ENCODE measurements at regions not wholly inside any gene's neighbourhood (a gene's known extent, or its start where the extent isn't known, plus 50 kb on each side); places are given as distances from the start of the nearest gene placed in this dataset.

DNA sequence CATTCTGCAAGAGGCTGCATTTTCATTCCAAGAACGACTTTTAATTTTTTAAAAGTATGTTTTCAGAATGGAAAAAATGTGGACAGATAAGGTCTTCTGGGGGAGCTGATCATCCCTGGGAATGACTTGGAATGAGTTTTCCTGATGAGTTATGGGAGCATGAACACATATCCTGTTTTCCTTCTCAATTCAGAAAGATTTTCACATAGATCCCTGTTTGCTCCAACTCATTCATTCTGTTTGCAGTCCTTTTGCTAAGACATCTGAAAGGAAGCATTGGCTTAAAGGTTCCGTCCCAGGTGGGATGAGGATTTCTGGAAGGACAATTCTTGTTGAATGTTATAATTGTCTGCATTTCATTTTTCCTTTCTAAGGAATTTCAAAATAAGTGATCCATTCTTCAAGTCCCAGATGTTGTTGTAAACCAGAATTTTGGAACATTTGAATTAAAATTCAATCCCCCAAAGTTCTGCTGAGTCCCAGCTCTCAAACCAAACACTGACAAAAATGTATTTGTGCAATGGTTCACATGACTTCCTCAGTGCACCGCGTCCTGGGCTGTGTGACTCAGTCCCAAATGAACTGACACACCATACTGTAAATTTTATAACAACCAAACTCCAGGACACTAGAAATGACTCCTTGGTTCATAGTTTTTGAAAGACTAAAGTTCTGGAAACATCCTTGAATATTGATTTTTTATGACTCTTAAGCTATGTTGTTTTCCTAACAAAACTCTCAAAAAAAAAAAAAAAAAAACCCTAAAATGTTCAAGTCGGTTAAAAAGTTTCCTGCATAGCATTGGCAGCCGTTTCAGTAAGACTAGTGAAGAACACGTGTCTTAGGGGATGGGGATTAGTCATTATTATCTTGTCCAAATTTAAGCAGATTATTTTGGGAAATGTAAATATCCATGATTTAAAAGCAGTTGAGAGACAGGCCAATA, 281.8 kb upstream of the TCF4 start:
- no peak for DNase-seq (ENCODE audit: low spot score)
- in situ Hi-C loops (cut with MboI; ENCODE audit: low pct_unique_long_range_greater_than_20kb, low sequenced_read_pairs, unreplicated experiment), result no loop called here
- TF ChIP-seq, protein P1, sequence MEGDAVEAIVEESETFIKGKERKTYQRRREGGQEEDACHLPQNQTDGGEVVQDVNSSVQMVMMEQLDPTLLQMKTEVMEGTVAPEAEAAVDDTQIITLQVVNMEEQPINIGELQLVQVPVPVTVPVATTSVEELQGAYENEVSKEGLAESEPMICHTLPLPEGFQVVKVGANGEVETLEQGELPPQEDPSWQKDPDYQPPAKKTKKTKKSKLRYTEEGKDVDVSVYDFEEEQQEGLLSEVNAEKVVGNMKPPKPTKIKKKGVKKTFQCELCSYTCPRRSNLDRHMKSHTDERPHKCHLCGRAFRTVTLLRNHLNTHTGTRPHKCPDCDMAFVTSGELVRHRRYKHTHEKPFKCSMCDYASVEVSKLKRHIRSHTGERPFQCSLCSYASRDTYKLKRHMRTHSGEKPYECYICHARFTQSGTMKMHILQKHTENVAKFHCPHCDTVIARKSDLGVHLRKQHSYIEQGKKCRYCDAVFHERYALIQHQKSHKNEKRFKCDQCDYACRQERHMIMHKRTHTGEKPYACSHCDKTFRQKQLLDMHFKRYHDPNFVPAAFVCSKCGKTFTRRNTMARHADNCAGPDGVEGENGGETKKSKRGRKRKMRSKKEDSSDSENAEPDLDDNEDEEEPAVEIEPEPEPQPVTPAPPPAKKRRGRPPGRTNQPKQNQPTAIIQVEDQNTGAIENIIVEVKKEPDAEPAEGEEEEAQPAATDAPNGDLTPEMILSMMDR (IDR thresholded peaks at IDR 0.05; ENCODE audit: extremely low read depth, insufficient read depth, missing control alignments), result no peak

DNA sequence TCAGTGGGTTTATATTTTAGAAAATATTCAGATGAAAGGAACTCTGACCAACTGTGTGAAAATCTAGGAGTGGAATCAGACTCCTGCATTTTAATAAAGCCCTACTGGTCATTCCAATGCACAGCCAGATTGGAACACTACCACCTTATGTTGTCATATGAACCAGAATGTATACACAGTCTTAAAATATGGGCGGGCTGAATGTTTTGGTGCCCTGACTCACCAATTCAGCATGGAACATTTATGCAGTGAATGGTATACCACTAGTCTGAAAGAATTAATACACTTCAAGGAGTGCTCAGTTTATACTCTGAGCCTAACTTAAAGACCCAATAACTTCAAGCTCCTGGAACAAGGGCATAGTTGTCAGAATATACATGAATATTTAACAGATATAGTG, 280.9 kb upstream of the TCF4 start:
- no peak for DNase-seq (ENCODE audit: low spot score)
- TF ChIP-seq, protein P1 (IDR thresholded peaks at IDR 0.05; ENCODE audit: extremely low read depth, insufficient read depth, missing control alignments), result no peak
- in situ Hi-C loops (cut with MboI; ENCODE audit: low pct_unique_long_range_greater_than_20kb, low sequenced_read_pairs, unreplicated experiment), result no loop called here

DNA sequence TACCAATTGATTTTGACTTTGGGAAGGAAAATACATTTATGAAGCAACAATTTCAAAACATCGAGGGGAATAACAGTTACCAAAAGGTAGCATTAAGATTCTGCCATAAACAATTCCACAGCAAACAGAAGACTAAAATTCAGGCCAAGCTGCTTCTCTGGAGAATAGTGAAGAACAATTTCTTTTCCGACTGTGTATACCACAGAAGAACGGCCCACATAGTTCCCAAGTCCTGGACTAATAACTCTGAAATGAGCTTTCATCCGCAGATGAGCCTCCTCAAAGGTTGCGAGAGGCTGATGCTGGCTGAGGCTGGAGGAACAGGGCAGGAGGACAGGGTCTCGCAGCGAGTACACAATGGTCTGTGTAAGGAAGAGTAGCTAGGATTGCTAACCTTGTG, 278.9 kb upstream of the TCF4 start:
- TF ChIP-seq, protein P1 (IDR thresholded peaks at IDR 0.05; ENCODE audit: extremely low read depth, insufficient read depth, missing control alignments), result no peak
- DNase-seq (ENCODE audit: low spot score), result no peak
- in situ Hi-C loops (cut with MboI; ENCODE audit: low pct_unique_long_range_greater_than_20kb, low sequenced_read_pairs, unreplicated experiment), result no loop called here

DNA sequence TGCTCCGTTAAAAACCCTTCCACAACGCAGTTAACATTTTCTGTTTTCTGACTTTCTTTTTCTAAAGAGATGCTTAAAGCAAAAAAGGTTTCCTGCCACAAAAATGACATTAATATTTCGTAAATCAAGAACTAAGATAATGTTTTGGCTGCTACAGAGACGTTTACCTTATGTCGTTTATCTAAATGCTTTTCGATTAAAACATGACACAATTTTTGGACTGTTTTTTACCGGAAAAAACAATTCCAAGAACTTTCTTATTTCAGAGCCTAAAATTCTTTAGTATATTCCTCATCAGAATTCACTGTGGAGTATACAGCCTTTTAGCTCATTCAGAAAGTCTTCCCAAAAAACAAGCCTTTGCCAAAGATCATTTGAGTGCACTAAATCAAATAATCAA, 278.0 kb upstream of the TCF4 start:
- in situ Hi-C loops (cut with MboI; ENCODE audit: low pct_unique_long_range_greater_than_20kb, low sequenced_read_pairs, unreplicated experiment), result no loop called here
- TF ChIP-seq, protein P1 (IDR thresholded peaks at IDR 0.05; ENCODE audit: extremely low read depth, insufficient read depth, missing control alignments), result no peak
- DNase-seq (ENCODE audit: low spot score), result no peak

DNA sequence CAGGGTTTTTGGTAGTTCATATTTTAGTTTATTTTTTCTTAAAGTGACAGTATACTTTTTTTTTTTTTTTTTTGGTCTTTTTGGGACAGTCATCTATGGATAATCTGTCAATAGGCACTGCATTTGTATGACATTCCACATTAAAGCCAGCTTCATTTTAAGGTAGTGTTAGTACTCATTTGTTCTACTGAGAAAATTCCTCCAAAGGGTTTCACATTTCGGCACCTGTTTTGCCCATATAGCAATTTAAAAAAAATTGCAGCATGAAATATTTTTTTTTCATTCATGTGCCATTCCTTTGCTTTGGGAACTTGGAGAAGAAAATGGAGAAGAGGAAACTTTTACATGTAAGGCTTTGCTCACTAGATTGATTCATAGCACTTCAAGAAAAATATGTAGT, 276.3 kb upstream of the TCF4 start:
- no peak for DNase-seq (ENCODE audit: low spot score)
- TF ChIP-seq, protein P1 (IDR thresholded peaks at IDR 0.05; ENCODE audit: extremely low read depth, insufficient read depth, missing control alignments), result no peak
- in situ Hi-C loops (cut with MboI; ENCODE audit: low pct_unique_long_range_greater_than_20kb, low sequenced_read_pairs, unreplicated experiment), result no loop called here

DNA sequence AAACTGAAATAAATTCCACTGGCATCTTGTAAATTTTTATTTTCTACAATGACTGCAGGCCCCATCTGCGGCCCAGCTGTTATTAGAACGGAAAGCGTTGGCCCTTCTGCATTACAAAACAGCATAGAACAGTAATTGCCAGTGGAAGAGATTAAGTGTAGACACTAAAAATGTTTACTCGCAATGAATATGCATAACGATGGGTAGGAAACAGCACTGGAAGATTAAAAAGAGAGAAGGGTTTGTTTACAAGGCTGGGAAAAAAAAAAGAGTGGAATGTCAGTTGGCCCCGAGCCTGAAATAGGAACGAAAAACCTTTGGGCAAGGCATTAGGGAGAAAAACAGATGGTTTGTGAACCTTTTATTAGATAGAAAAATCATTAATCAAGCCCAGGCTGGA, 275.9 kb upstream of the TCF4 start:
- TF ChIP-seq, protein P1 (IDR thresholded peaks at IDR 0.05; ENCODE audit: extremely low read depth, insufficient read depth, missing control alignments), result no peak
- DNase-seq (ENCODE audit: low spot score), result no peak
- in situ Hi-C loops (cut with MboI; ENCODE audit: low pct_unique_long_range_greater_than_20kb, low sequenced_read_pairs, unreplicated experiment), result no loop called here
